Panc1 (cell line): ENCODE measurements at regions not wholly inside any gene's neighbourhood (a gene's known extent, or its start where the extent isn't known, plus 50 kb on each side); places are given as distances from the start of the nearest gene placed in this dataset.

ENCODE experiments used
- ATAC-seq: fragments of 200-7000 bp; cut with Tn5 transposase; 2 replicates; pipeline ENCODE4 v1.9.1; 2020; ENCODE audit warnings: mild to moderate bottlenecking, moderate library complexity
- BruUV-seq: library from RNA; stranded (reverse); fragments of 400-500 nt; replicated peaks from 2 replicates; lab custom pipeline; 2021; lab: Mats Ljungman, UMichigan
- CTCF ChIA-PET: fragments of 300-600 bp; sonication (Branson Sonifier 250); formaldehyde crosslinking; loops from one replicate; lab custom pipeline; 2022; ENCODE audit warnings: antibody characterized with exemption; lab: Charles Lee
- POLR2A ChIA-PET: fragments of 300-600 bp; sonication (Branson Sonifier 250); formaldehyde crosslinking; loops from one replicate; lab custom pipeline; 2022; ENCODE audit warnings: antibody characterized with exemption; lab: Charles Lee
- DNase-seq: peaks from one replicate; pipeline ENCODE4 v3.0.0-alpha.2; 2010; ENCODE audit warnings: low read depth, low spot score
- H3K27ac ChIP-seq: 2 replicates; pipeline ENCODE4 v1.5.1; 2011; ENCODE audit warnings: mild to moderate bottlenecking, low read length, inconsistent platforms
- H3K27me3 ChIP-seq: fragments of 200-500 bp; sonication (Bioruptor generic); 2 replicates; pipeline ENCODE4 v1.6.0; 2014; ENCODE audit warnings: low read length, inconsistent platforms; ENCODE audit not compliant: control insufficient read depth, insufficient read depth
- H3K36me3 ChIP-seq: fragments of 200-500 bp; sonication (Bioruptor generic); 2 replicates; pipeline ENCODE4 v1.5.1; 2014; ENCODE audit warnings: inconsistent platforms, mild to moderate bottlenecking, low read length, moderate library complexity; ENCODE audit not compliant: control insufficient read depth, insufficient read depth
- H3K4me1 ChIP-seq: 2 replicates; pipeline ENCODE4 v1.5.1; 2011; ENCODE audit warnings: inconsistent platforms, mild to moderate bottlenecking, low read length, moderate library complexity; ENCODE audit not compliant: control insufficient read depth, insufficient read depth
- H3K4me3 ChIP-seq, 2 experiments: 2 replicates each; pipeline ENCODE4 v1.5.1; 2011 to 2012; ENCODE audit warnings: low read depth in 2 of 2, low read length in 2 of 2, mild to moderate bottlenecking in 2 of 2, inconsistent platforms in 1 of 2, moderate library complexity in 1 of 2
- H3K9me3 ChIP-seq: fragments of 200-500 bp; sonication (Bioruptor generic); 2 replicates; pipeline ENCODE4 v1.5.1; 2014; ENCODE audit warnings: low read depth, mild to moderate bottlenecking, inconsistent platforms, low read length, moderate library complexity; ENCODE audit not compliant: control insufficient read depth, insufficient read depth
- CTCF ChIP-seq: fragments of 450-650 bp; IDR thresholded peaks from 2 replicates; pipeline ENCODE4 v1.5.1; 2017; ENCODE audit warnings: mild to moderate bottlenecking
- POLR2AphosphoS5 ChIP-seq: IDR thresholded peaks from 2 replicates; pipeline ENCODE4 v1.6.1; 2012; ENCODE audit warnings: mild to moderate bottlenecking, low read depth, low read length, moderate library complexity
- SIN3A ChIP-seq: IDR thresholded peaks from 2 replicates; pipeline ENCODE4 v1.6.1; 2012; ENCODE audit warnings: low read depth, mild to moderate bottlenecking, low read length, moderate library complexity, borderline replicate concordance; ENCODE audit not compliant: insufficient read depth
- TCF7L2 ChIP-seq: IDR thresholded peaks from 2 replicates; pipeline ENCODE4 v1.6.1; 2011; ENCODE audit warnings: mild to moderate bottlenecking, low read depth, low read length, inconsistent platforms
- in situ Hi-C: cut with HindIII; loops from 2 replicates; pipeline ENCODE4 v1.10.0; 2016; ENCODE audit warnings: low sequenced_read_pairs, low pct_unique_long_range_greater_than_20kb
- intact Hi-C: fragments of 100-400 bp; cut with micrococcal nuclease; formaldehyde crosslinking; loops from one replicate; pipeline ENCODE4 v1.10.0; 2022; ENCODE audit not compliant: unreplicated experiment
- TF ChIP-seq, protein P1 (sequence below), 2 experiments: IDR thresholded peaks; 2 replicates each; pipeline ENCODE4 v1.6.1; 2011 to 2012; ENCODE audit warnings: low read depth in 2 of 2, control low read depth in 1 of 2, low read length in 1 of 2, mild to moderate bottlenecking in 1 of 2, moderate library complexity in 1 of 2; ENCODE audit not compliant: insufficient read depth in 1 of 2

DNA sequence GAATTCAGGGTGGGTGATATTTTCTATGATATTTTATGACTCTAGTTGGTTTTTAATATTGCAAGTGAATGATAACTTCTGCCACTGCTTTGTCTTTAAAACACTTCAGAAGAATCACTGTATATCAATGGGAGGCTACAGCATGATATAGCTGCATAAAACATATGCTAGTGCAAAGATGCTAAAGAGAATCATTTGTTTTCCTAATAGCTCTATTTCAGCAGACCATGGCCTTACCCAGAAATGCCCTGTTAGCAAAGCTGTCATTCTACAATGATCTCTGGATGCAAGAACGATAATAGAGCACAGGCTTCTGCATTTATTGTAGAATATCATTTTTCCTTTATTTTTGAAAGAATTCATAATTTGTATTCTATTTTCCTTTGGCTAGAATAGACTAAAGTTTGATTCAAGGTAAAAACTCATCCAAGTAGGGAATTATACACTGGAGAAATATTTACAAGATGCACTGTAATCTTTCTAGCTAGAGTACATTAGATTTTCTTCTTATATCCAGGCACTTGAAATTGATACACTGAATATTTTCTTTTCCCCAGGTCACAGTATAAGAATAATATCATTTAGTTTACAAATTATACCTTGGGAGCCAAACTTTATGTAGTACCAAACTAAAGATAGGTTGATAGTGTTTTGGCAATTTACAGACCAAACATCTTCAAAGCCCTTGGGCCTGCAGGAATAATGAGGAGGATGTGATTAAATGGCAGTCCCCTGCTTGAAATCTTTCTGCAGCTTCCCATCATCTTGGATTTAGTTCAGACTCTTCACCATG is 252.6 kb upstream of the LINC00305 start:
- ChIA-PET POLR2A (no interaction called here), CTCF (no interaction called here)
- Histone ChIP-seq H3K27me3 (no peaks in the 10 kb centered on the region), H3K9me3 (no peaks in the 10 kb centered on the region), H3K4me3 (no peak overlapping the region), H3K27ac (no peak overlapping the region), H3K36me3 (no peaks in the 10 kb centered on the region), H3K4me1 (no peaks in the 10 kb centered on the region)
- no TSS peak for BruUV-seq
- TF ChIP-seq SIN3A (no peak), TCF7L2 (no peak), POLR2AphosphoS5 (no peak), CTCF (no peak)
- TF ChIP-seq, protein P1, sequence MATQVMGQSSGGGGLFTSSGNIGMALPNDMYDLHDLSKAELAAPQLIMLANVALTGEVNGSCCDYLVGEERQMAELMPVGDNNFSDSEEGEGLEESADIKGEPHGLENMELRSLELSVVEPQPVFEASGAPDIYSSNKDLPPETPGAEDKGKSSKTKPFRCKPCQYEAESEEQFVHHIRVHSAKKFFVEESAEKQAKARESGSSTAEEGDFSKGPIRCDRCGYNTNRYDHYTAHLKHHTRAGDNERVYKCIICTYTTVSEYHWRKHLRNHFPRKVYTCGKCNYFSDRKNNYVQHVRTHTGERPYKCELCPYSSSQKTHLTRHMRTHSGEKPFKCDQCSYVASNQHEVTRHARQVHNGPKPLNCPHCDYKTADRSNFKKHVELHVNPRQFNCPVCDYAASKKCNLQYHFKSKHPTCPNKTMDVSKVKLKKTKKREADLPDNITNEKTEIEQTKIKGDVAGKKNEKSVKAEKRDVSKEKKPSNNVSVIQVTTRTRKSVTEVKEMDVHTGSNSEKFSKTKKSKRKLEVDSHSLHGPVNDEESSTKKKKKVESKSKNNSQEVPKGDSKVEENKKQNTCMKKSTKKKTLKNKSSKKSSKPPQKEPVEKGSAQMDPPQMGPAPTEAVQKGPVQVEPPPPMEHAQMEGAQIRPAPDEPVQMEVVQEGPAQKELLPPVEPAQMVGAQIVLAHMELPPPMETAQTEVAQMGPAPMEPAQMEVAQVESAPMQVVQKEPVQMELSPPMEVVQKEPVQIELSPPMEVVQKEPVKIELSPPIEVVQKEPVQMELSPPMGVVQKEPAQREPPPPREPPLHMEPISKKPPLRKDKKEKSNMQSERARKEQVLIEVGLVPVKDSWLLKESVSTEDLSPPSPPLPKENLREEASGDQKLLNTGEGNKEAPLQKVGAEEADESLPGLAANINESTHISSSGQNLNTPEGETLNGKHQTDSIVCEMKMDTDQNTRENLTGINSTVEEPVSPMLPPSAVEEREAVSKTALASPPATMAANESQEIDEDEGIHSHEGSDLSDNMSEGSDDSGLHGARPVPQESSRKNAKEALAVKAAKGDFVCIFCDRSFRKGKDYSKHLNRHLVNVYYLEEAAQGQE (IDR thresholded peaks at IDR 0.05; ENCODE audit: insufficient read depth in 1 of 2, low read depth in 2 of 2, low read length in 1 of 2): no peak
- DNase-seq: no peak
- in situ Hi-C loops: no loop called here
- no peak for ATAC-seq
- intact Hi-C loops: no loop called here

- DNase-seq (no peak), ATAC-seq (no peak)
- Histone ChIP-seq H3K27ac (no peak overlapping the region), H3K9me3 (no peaks in the 10 kb centered on the region), H3K4me1 (no peaks in the 10 kb centered on the region), H3K36me3 (no peaks in the 10 kb centered on the region), H3K4me3 (no peak overlapping the region), H3K27me3 (no peaks in the 10 kb centered on the region)
- POLR2A ChIA-PET: no interaction called here
- intact Hi-C loops (no loop called here), in situ Hi-C loops (no loop called here)
- CTCF ChIA-PET: no interaction called here
- TF ChIP-seq SIN3A: no peak
- TF ChIP-seq POLR2AphosphoS5: no peak
- TF ChIP-seq TCF7L2: no peak
- TF ChIP-seq, protein P1 (IDR thresholded peaks at IDR 0.05; ENCODE audit: insufficient read depth in 1 of 2, low read depth in 2 of 2, low read length in 1 of 2): no peak
- TF ChIP-seq CTCF: no peak
- BruUV-seq: no TSS peak
Observed at GRCh38 chr18:64399566-64399965, 250.7 kb upstream of the LINC00305 start.
